ENCODE measurements at regions not wholly inside any gene's neighbourhood (a gene's known extent, or its start where the extent isn't known, plus 50 kb on each side); places are given as distances from the start of the nearest gene placed in this dataset.

GRCh38 chr5:167472566-167473108, 818.8 kb upstream of the WWC1 start:
- 83% methylated on average over 3 of the region's 5 CpGs for WGBS (ENCODE audit: insufficient coverage)
- H3K27ac ChIP-seq (ENCODE audit: low read length) = no peak overlapping the region
- no peaks in the 10 kb centered on the region for H3K9me3 ChIP-seq (ENCODE audit: control insufficient read depth, insufficient read depth, low read length)
- H3K4me3 Mint-ChIP-seq = no peak overlapping the region
- TF ChIP-seq, protein P1, sequence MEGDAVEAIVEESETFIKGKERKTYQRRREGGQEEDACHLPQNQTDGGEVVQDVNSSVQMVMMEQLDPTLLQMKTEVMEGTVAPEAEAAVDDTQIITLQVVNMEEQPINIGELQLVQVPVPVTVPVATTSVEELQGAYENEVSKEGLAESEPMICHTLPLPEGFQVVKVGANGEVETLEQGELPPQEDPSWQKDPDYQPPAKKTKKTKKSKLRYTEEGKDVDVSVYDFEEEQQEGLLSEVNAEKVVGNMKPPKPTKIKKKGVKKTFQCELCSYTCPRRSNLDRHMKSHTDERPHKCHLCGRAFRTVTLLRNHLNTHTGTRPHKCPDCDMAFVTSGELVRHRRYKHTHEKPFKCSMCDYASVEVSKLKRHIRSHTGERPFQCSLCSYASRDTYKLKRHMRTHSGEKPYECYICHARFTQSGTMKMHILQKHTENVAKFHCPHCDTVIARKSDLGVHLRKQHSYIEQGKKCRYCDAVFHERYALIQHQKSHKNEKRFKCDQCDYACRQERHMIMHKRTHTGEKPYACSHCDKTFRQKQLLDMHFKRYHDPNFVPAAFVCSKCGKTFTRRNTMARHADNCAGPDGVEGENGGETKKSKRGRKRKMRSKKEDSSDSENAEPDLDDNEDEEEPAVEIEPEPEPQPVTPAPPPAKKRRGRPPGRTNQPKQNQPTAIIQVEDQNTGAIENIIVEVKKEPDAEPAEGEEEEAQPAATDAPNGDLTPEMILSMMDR (IDR thresholded peaks at IDR 0.05) = no peak
- no peak overlapping the region for H3K27ac Mint-ChIP-seq
- ATAC-seq = no peak
- H3K9me3 Mint-ChIP-seq = peaks cover 3 to 4% of the 10 kb centered on the region in 2 donors
- H3K27me3 Mint-ChIP-seq (ENCODE audit: low read depth in 2 of 2) = no peaks in the 10 kb centered on the region
- no peaks in the 10 kb centered on the region for H3K36me3 Mint-ChIP-seq
- H3K4me3 ChIP-seq (ENCODE audit: low read length) = no peak overlapping the region
- DNase-seq = no peak
- no peaks in the 10 kb centered on the region for H3K4me1 ChIP-seq (ENCODE audit: control insufficient read depth, insufficient read depth, low read length)
- H3K36me3 ChIP-seq (ENCODE audit: control insufficient read depth, insufficient read depth, low read length) = no peaks in the 10 kb centered on the region
- intact Hi-C loops (cut with micrococcal nuclease) = no loop called here
- no peaks in the 10 kb centered on the region for H3K4me1 Mint-ChIP-seq
- no peaks in the 10 kb centered on the region for H3K27me3 ChIP-seq (ENCODE audit: control insufficient read depth, insufficient read depth, low read length)

DNA sequence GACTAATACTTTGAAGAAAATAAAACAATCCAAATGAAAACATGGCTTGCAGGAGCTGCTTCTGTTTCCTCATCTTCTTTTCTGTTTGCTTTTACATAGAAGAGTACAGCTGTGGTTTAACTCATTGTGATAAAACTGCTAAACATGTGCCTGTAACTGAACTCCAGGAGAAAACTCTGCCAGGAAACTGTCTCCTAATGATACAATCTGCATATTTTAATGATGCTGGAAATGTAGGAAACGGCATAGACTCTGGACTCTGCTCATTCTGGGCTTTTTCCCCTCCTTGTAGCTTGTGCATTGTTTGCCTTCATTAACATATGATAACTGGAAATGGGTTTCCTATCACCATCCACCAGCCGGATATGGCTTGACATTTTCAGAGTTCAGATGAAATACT, 813.3 kb upstream of the WWC1 start:
- Mint-ChIP-seq H3K36me3 (no peaks in the 10 kb centered on the region), H3K4me3 (no peak overlapping the region), H3K27me3 (ENCODE audit: low read depth in 2 of 2) (no peaks in the 10 kb centered on the region), H3K4me1 (no peaks in the 10 kb centered on the region), H3K27ac (no peak overlapping the region), H3K9me3 (peaks cover 12% of the 10 kb centered on the region in 2 donors)
- no peaks in the 10 kb centered on the region for H3K4me1 ChIP-seq (ENCODE audit: control insufficient read depth, insufficient read depth, low read length)
- ATAC-seq (no peak), DNase-seq (no peak)
- TF ChIP-seq, protein P1 (IDR thresholded peaks at IDR 0.05) = no peak
- intact Hi-C loops (cut with micrococcal nuclease) = no loop called here
- no peak overlapping the region for H3K4me3 ChIP-seq (ENCODE audit: low read length)
- no peak overlapping the region for H3K27ac ChIP-seq (ENCODE audit: low read length)
- WGBS (ENCODE audit: insufficient coverage) = 50% methylated on average over 2 of the region's 2 CpGs
- no peaks in the 10 kb centered on the region for H3K9me3 ChIP-seq (ENCODE audit: control insufficient read depth, insufficient read depth, low read length)
- no peaks in the 10 kb centered on the region for H3K36me3 ChIP-seq (ENCODE audit: control insufficient read depth, insufficient read depth, low read length)
- H3K27me3 ChIP-seq (ENCODE audit: control insufficient read depth, insufficient read depth, low read length) = no peaks in the 10 kb centered on the region

GRCh38 chr5:167479779-167480178, 811.7 kb upstream of the WWC1 start:
- TF ChIP-seq, protein P1 (IDR thresholded peaks at IDR 0.05) = no peak
- 81% methylated on average over 4 of the region's 4 CpGs for WGBS (ENCODE audit: insufficient coverage)

DNA sequence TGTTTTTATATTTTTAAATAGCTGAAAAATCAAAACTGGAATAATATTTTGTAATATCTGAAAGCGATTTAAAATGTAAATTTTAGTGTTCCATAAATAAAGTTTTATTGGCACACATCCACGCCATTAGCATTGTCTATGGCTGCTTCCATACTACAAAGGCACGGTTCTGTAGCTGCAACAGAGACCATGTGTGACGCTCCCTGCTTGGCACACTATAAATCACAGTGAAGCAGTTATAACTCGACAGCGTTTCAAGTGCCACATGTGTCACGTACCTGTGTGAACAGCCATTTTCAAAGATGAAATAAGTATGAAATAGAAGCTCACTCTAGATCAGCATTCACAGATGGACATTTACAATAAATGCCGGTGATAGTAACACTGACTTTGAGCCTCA, 810.1 kb upstream of the WWC1 start:
- no peak overlapping the region for H3K4me3 ChIP-seq (ENCODE audit: low read length)
- H3K36me3 Mint-ChIP-seq = no peaks in the 10 kb centered on the region
- H3K9me3 ChIP-seq (ENCODE audit: control insufficient read depth, insufficient read depth, low read length) = no peaks in the 10 kb centered on the region
- no peaks in the 10 kb centered on the region for H3K36me3 ChIP-seq (ENCODE audit: control insufficient read depth, insufficient read depth, low read length)
- no peak overlapping the region for H3K27ac Mint-ChIP-seq
- no peaks in the 10 kb centered on the region for H3K4me1 ChIP-seq (ENCODE audit: control insufficient read depth, insufficient read depth, low read length)
- no peak for DNase-seq
- TF ChIP-seq, protein P1 (IDR thresholded peaks at IDR 0.05) = no peak
- peaks cover 13 to 14% of the 10 kb centered on the region in 2 donors for H3K9me3 Mint-ChIP-seq
- H3K4me1 Mint-ChIP-seq = no peaks in the 10 kb centered on the region
- ATAC-seq = no peak
- H3K27ac ChIP-seq (ENCODE audit: low read length) = no peak overlapping the region
- no peak overlapping the region for H3K4me3 Mint-ChIP-seq
- H3K27me3 Mint-ChIP-seq (ENCODE audit: low read depth in 2 of 2) = no peaks in the 10 kb centered on the region
- WGBS (ENCODE audit: insufficient coverage) = 88% methylated on average over 8 of the region's 8 CpGs
- H3K27me3 ChIP-seq (ENCODE audit: control insufficient read depth, insufficient read depth, low read length) = no peaks in the 10 kb centered on the region
- intact Hi-C loops (cut with micrococcal nuclease) = no loop called here

More at GRCh38 chr5:167479779-167480178, 811.7 kb upstream of the WWC1 start:
- no peaks in the 10 kb centered on the region for H3K27me3 Mint-ChIP-seq (ENCODE audit: low read depth in 2 of 2)
- H3K27ac ChIP-seq (ENCODE audit: low read length) = no peak overlapping the region
- no peaks in the 10 kb centered on the region for H3K9me3 ChIP-seq (ENCODE audit: control insufficient read depth, insufficient read depth, low read length)
- intact Hi-C loops (cut with micrococcal nuclease) = no loop called here
- no peaks in the 10 kb centered on the region for H3K27me3 ChIP-seq (ENCODE audit: control insufficient read depth, insufficient read depth, low read length)
- no peaks in the 10 kb centered on the region for H3K4me1 ChIP-seq (ENCODE audit: control insufficient read depth, insufficient read depth, low read length)
- no peak overlapping the region for H3K4me3 Mint-ChIP-seq
- DNase-seq = no peak
- no peak for ATAC-seq
- no peak overlapping the region for H3K4me3 ChIP-seq (ENCODE audit: low read length)
- no peaks in the 10 kb centered on the region for H3K36me3 ChIP-seq (ENCODE audit: control insufficient read depth, insufficient read depth, low read length)
- H3K36me3 Mint-ChIP-seq = no peaks in the 10 kb centered on the region
- no peak overlapping the region for H3K27ac Mint-ChIP-seq
- H3K9me3 Mint-ChIP-seq = peaks cover 13 to 14% of the 10 kb centered on the region in 2 donors
- H3K4me1 Mint-ChIP-seq = no peaks in the 10 kb centered on the region

Measured in natural killer cell (primary cell).